ENCODE measurements at regions not wholly inside any gene's neighbourhood (a gene's known extent, or its start where the extent isn't known, plus 50 kb on each side); places are given as distances from the start of the nearest gene placed in this dataset.

DNA sequence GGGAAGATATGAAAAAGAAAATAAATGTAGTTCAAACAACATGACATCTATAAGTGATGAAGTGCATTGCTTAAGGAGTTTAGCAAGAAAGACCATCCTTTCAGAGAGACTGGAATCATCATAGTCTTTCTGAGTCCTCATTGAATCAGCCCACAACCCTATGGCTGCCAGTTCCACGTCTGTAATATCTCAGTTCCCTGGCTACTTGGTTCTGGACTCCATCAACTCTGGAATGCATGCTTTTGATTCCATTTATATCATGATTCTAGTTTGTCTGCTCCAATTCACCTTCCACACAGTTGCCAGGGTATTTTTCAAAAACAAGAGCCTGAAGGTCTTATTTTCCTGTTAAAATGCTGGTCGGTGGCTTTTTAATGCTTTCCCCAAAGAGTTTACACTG lies 126.4 kb upstream of the MDFIC start:
- no peaks in the 10 kb centered on the region for H3K36me3 ChIP-seq (ENCODE audit: control insufficient read depth in 2 of 2, extremely low read depth in 1 of 2, insufficient read depth in 2 of 2, low read length in 2 of 2)
- no peak overlapping the region for H3K4me3 ChIP-seq (replicated peaks in 1 of 3; ENCODE audit: insufficient read depth in 1 of 3, low read depth in 1 of 3, low read length in 3 of 3)
- no peak for DNase-seq (ENCODE audit: low read depth, low spot score)
- no peak for TF ChIP-seq GATA2 (IDR thresholded peaks at IDR 0.05; ENCODE audit: insufficient read depth, insufficient read length, low read depth, low read length)
- no peak for TF ChIP-seq MAX (IDR thresholded peaks at IDR 0.05; ENCODE audit: insufficient read depth, insufficient read length)
- TF ChIP-seq POLR2A (IDR thresholded peaks at IDR 0.05; ENCODE audit: low read depth, low read length) = no peak
- TF ChIP-seq EZH2 (IDR thresholded peaks at IDR 0.05; ENCODE audit: borderline replicate concordance, low read depth, low read length, severe bottlenecking) = no peak
- TF ChIP-seq, protein P1, sequence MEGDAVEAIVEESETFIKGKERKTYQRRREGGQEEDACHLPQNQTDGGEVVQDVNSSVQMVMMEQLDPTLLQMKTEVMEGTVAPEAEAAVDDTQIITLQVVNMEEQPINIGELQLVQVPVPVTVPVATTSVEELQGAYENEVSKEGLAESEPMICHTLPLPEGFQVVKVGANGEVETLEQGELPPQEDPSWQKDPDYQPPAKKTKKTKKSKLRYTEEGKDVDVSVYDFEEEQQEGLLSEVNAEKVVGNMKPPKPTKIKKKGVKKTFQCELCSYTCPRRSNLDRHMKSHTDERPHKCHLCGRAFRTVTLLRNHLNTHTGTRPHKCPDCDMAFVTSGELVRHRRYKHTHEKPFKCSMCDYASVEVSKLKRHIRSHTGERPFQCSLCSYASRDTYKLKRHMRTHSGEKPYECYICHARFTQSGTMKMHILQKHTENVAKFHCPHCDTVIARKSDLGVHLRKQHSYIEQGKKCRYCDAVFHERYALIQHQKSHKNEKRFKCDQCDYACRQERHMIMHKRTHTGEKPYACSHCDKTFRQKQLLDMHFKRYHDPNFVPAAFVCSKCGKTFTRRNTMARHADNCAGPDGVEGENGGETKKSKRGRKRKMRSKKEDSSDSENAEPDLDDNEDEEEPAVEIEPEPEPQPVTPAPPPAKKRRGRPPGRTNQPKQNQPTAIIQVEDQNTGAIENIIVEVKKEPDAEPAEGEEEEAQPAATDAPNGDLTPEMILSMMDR (IDR thresholded peaks at IDR 0.05; ENCODE audit: extremely low read depth in 1 of 2, insufficient read depth in 1 of 2, low read depth in 1 of 2, low read length in 2 of 2) = no peak
- no peak for TF ChIP-seq JUN (IDR thresholded peaks at IDR 0.05; ENCODE audit: borderline replicate concordance, insufficient read depth, insufficient read length, low read depth)
- no peak for TF ChIP-seq POLR2AphosphoS5 (IDR thresholded peaks at IDR 0.05; ENCODE audit: insufficient read depth, low read depth, low read length)
- TF ChIP-seq MYC (IDR thresholded peaks at IDR 0.05; ENCODE audit: low read depth, low read length) = no peak
- no peak for TF ChIP-seq FOS (IDR thresholded peaks at IDR 0.05; ENCODE audit: borderline replicate concordance, insufficient read depth, low read length)
- H3K9ac ChIP-seq (replicated peaks; ENCODE audit: extremely low read depth, insufficient read depth, low read length) = no peak overlapping the region
- H3K9me3 ChIP-seq (replicated peaks; ENCODE audit: control insufficient read depth, insufficient read depth, low read length) = no peaks in the 10 kb centered on the region
- intact Hi-C loops (cut with micrococcal nuclease) = no loop called here
- no peaks in the 10 kb centered on the region for H3K79me2 ChIP-seq (ENCODE audit: control insufficient read depth, insufficient read depth, low read length)
- peaks cover 5% of the 10 kb centered on the region for H3K4me1 ChIP-seq (ENCODE audit: control insufficient read depth, extremely low read depth, insufficient read depth, low read length)
- no TSS peak for BruUV-seq (replicated peaks)
- H4K20me1 ChIP-seq (replicated peaks; ENCODE audit: control insufficient read depth, extremely low read depth, insufficient read depth, low read length) = no peaks in the 10 kb centered on the region
- H3K9me1 ChIP-seq (replicated peaks; ENCODE audit: control insufficient read depth, extremely low read depth, insufficient read depth, low read length) = no peaks in the 10 kb centered on the region
- H2AFZ ChIP-seq (ENCODE audit: low read depth, low read length) = no peak overlapping the region
- no peak overlapping the region for H3K27ac ChIP-seq (ENCODE audit: insufficient read depth, low read depth, low read length)
- ChIA-PET POLR2A (no interaction called here), CTCF (no interaction called here)
- H3K27me3 ChIP-seq (ENCODE audit: control insufficient read depth in 2 of 2, insufficient read depth in 2 of 2, low read length in 2 of 2) = peaks cover 0 to 4% of the 10 kb centered on the region in 2 experiments
- H3K4me2 ChIP-seq (ENCODE audit: insufficient read depth, low read length) = no peak overlapping the region
- no peak for FAIRE-seq
- dilution Hi-C loops (cut with MboI; ENCODE audit: extremely low pct_ligation_motif_present, low sequenced_read_pairs) = no loop called here

All from endothelial cell of umbilical vein (primary cell).